IMR-90 (cell line): ENCODE measurements at regions not wholly inside any gene's neighbourhood (a gene's known extent, or its start where the extent isn't known, plus 50 kb on each side); places are given as distances from the start of the nearest gene placed in this dataset.

Source experiments
- ATAC-seq: fragments of 200-7000 bp; cut with Tn5 transposase; 2 replicates; pipeline ENCODE4 v1.9.1; 2020; ENCODE audit warnings: low read depth, mild to moderate bottlenecking, moderate library complexity
- BruUV-seq: library from RNA; stranded (reverse); fragments of 400-500 nt; replicated peaks from 2 replicates; lab custom pipeline; 2021; lab: Mats Ljungman, UMichigan
- CTCF ChIA-PET: fragments of 300-600 bp; formaldehyde crosslinking; extraction: SDS; loops from one replicate; lab custom pipeline; 2021; ENCODE audit warnings: antibody characterized with exemption; lab: Yijun Ruan, JAX
- POLR2A ChIA-PET: fragments of 300-600 bp; sonication (Branson Sonifier 250); formaldehyde crosslinking; loops from one replicate; lab custom pipeline; 2022; ENCODE audit warnings: antibody characterized with exemption; ENCODE audit not compliant: unreplicated experiment; lab: Charles Lee
- DNase-seq: peaks from one replicate; pipeline ENCODE4 v3.0.0; 2013
- H2AFZ ChIP-seq: replicated peaks from 2 replicates; pipeline ENCODE3; 2013; ENCODE audit warnings: low read length, mild to moderate bottlenecking; ENCODE audit not compliant: poor library complexity
- H2AK5ac ChIP-seq: 2 replicates; pipeline ENCODE4 v1.6.1; 2013; ENCODE audit warnings: low read depth, low read length, inconsistent platforms
- H2AK9ac ChIP-seq: replicated peaks from 2 replicates; pipeline ENCODE3; 2013; ENCODE audit warnings: mild to moderate bottlenecking, low read depth, low read length, moderate library complexity; ENCODE audit not compliant: poor library complexity
- H2BK120ac ChIP-seq: 2 replicates; pipeline ENCODE4 v1.6.1; 2013; ENCODE audit warnings: low read depth, low read length, inconsistent platforms
- H2BK15ac ChIP-seq: 3 replicates; pipeline ENCODE4 v1.6.1; 2013; ENCODE audit warnings: low read depth, low read length, inconsistent platforms
- H2BK20ac ChIP-seq: 2 replicates; pipeline ENCODE4 v1.6.1; 2013; ENCODE audit warnings: low read depth, mild to moderate bottlenecking, inconsistent platforms, low read length, moderate library complexity
- H2BK5ac ChIP-seq: 2 replicates; pipeline ENCODE4 v1.6.1; 2013; ENCODE audit warnings: mild to moderate bottlenecking, low read depth, low read length, inconsistent platforms; ENCODE audit not compliant: poor library complexity, severe bottlenecking
- H3K14ac ChIP-seq: replicated peaks from 2 replicates; pipeline ENCODE4 v1.6.1; 2013; ENCODE audit warnings: low read depth, low read length, inconsistent platforms
- H3K18ac ChIP-seq: 2 replicates; pipeline ENCODE4 v1.6.1; 2013; ENCODE audit warnings: low read depth, low read length, control low read depth
- H3K23ac ChIP-seq: 2 replicates; pipeline ENCODE4 v1.6.1; 2013; ENCODE audit warnings: low read depth, low read length, inconsistent platforms
- H3K27ac ChIP-seq: 2 replicates; pipeline ENCODE4 v1.5.1; 2013; ENCODE audit warnings: mild to moderate bottlenecking, control low read depth, low read length; ENCODE audit not compliant: insufficient read depth
- H3K27me3 ChIP-seq: 2 replicates; pipeline ENCODE4 v1.6.1; 2013; ENCODE audit warnings: low read length; ENCODE audit not compliant: control insufficient read depth, insufficient read depth
- H3K36me3 ChIP-seq: 2 replicates; pipeline ENCODE4 v1.6.1; 2013; ENCODE audit warnings: low read length, mixed read lengths; ENCODE audit not compliant: control insufficient read depth, insufficient read depth
- H3K4ac ChIP-seq: 2 replicates; pipeline ENCODE4 v1.6.1; 2013; ENCODE audit warnings: low read depth, low read length, inconsistent platforms
- H3K4me1 ChIP-seq: 2 replicates; pipeline ENCODE4 v1.6.1; 2013; ENCODE audit warnings: low read length, mixed read lengths; ENCODE audit not compliant: control insufficient read depth, insufficient read depth
- H3K4me2 ChIP-seq: 2 replicates; pipeline ENCODE4 v1.6.1; 2013; ENCODE audit warnings: low read depth, mild to moderate bottlenecking, control low read depth, low read length, moderate library complexity
- H3K4me3 ChIP-seq: 2 replicates; pipeline ENCODE4 v1.5.1; 2013; ENCODE audit warnings: low read depth, mild to moderate bottlenecking, control low read depth, low read length, moderate library complexity; ENCODE audit not compliant: insufficient read depth
- H3K56ac ChIP-seq: 2 replicates; pipeline ENCODE4 v1.6.1; 2013; ENCODE audit warnings: low read length, inconsistent platforms; ENCODE audit not compliant: insufficient read depth; ENCODE audit errors: extremely low read depth
- H3K79me1 ChIP-seq, 2 experiments: 2 replicates each; pipeline ENCODE4 v1.6.1; 2013; ENCODE audit warnings: low read length in 2 of 2, inconsistent platforms in 1 of 2, low read depth in 1 of 2
- H3K9ac ChIP-seq: 2 replicates; pipeline ENCODE4 v1.6.1; 2013; ENCODE audit warnings: low read depth, low read length, control low read depth
- H3K9me1 ChIP-seq: 2 replicates; pipeline ENCODE4 v1.6.1; 2013; ENCODE audit warnings: low read length, inconsistent platforms; ENCODE audit not compliant: insufficient read depth
- H3K9me3 ChIP-seq: 2 replicates; pipeline ENCODE4 v1.6.1; 2013; ENCODE audit warnings: low read length; ENCODE audit not compliant: control insufficient read depth, insufficient read depth
- H4K20me1 ChIP-seq: 2 replicates; pipeline ENCODE4 v1.6.1; 2013; ENCODE audit warnings: low read length, inconsistent platforms; ENCODE audit not compliant: insufficient read depth
- H4K5ac ChIP-seq: 2 replicates; pipeline ENCODE4 v1.6.1; 2013; ENCODE audit warnings: mild to moderate bottlenecking, low read depth, low read length, control low read depth
- H4K8ac ChIP-seq, 2 experiments: 2 replicates each; pipeline ENCODE4 v1.6.1; 2013; ENCODE audit warnings: low read depth in 2 of 2, low read length in 2 of 2, control low read depth in 1 of 2, inconsistent platforms in 1 of 2
- H4K91ac ChIP-seq: 2 replicates; pipeline ENCODE4 v1.6.1; 2013; ENCODE audit warnings: low read depth, low read length, inconsistent platforms; ENCODE audit not compliant: insufficient read depth
- CEBPB ChIP-seq: IDR thresholded peaks from 2 replicates; pipeline ENCODE4 v1.6.1; 2012; ENCODE audit warnings: low read depth, low read length, improper control_type of control experiment
- MAFK ChIP-seq: IDR thresholded peaks from 2 replicates; pipeline ENCODE4 v1.6.1; 2012; ENCODE audit warnings: low read depth, low read length, improper control_type of control experiment
- RAD21 ChIP-seq: IDR thresholded peaks from 2 replicates; pipeline ENCODE4 v1.6.1; 2012; ENCODE audit warnings: low read length, improper control_type of control experiment
- SMC3 ChIP-seq: fragments of 150-350 bp; IDR thresholded peaks from 2 replicates; pipeline ENCODE4 v1.6.1; 2016; ENCODE audit warnings: low read depth, mild to moderate bottlenecking, antibody characterized with exemption, low read length, moderate library complexity
- dilution Hi-C: fragments of 300-500 bp; cut with HindIII; formaldehyde crosslinking; loops from one replicate; pipeline ENCODE4 v1.14.3; 2018; ENCODE audit warnings: low sequenced_read_pairs; ENCODE audit not compliant: unreplicated experiment
- in situ Hi-C: fragments of 300-500 bp; cut with MboI; formaldehyde crosslinking; loops from 3 replicates; pipeline ENCODE4 v1.14.3; 2019; ENCODE audit warnings: low sequenced_read_pairs, inconsistent platforms, mixed read lengths
- intact Hi-C: fragments of 100-400 bp; cut with micrococcal nuclease; formaldehyde crosslinking; loops from 2 replicates; pipeline ENCODE4 v1.10.0; 2022

DNA sequence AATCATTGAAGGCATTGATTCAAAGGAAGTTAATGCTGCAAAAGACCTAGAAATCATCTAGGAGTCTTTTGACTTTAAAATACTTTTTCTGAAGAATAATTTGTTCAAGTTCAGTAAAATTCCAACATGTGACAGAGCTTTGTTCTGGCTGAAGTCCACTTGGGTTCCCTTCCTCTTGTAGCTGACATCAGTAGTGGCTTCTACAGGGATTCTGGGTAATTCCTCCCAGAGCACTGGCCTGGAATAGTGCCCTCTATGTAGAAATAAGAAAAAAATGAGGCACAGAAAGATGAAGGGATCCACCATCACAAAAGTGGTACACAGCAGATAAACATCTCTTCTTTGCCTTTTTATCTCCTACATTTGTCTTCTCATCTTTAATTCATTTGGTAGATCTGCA lies 548.1 kb downstream of the LTN1 start:
- CTCF ChIA-PET, result no interaction called here
- no TSS peak for BruUV-seq
- Histone ChIP-seq H2AK5ac (peak overlapping the region; percentile 74; the same call in 1 of the 2 replicates), H3K4ac (peak overlapping the region; percentile 34), H2BK20ac (peak overlapping the region; percentile 80), H3K79me1 (no peaks in the 10 kb centered on the region), H4K5ac (peak overlapping the region; percentile 72), H2BK120ac (peak overlapping the region; percentile 75), H3K27me3 (no peaks in the 10 kb centered on the region), H3K18ac (peak overlapping the region; percentile 55; the same call in 1 of the 2 replicates), H3K9ac (peak overlapping the region; percentile 29; the same call in 1 of the 2 replicates), H3K14ac (peak overlapping the region; percentile 56; the same call in 1 of the 2 replicates), H3K4me3 (no peak overlapping the region), H4K91ac (peak overlapping the region; percentile 30; the same call in 1 of the 2 replicates), H3K23ac (no peak overlapping the region), H4K20me1 (no peaks in the 10 kb centered on the region), H3K56ac (no peak overlapping the region; the same call in 1 of the 2 replicates), H4K8ac (peak overlapping the region; percentile 61 to 74; a peak in 3 of 4 replicates), H2BK15ac (0 out of 3 replicates have a peak overlapping the region, but pooled peaks have one; percentile 31), H3K27ac (peak overlapping the region; percentile 90), H3K9me3 (no peaks in the 10 kb centered on the region), H2AFZ (no peak overlapping the region), H3K9me1 (no peaks in the 10 kb centered on the region), H2BK5ac (peak overlapping the region; percentile 99), H2AK9ac (no peak overlapping the region), H3K4me2 (peak overlapping the region; percentile 24; the same call in 1 of the 2 replicates), H3K4me1 (peaks cover 14% of the 10 kb centered on the region; the same call in 1 of the 2 replicates), H3K36me3 (no peaks in the 10 kb centered on the region)
- in situ Hi-C loops (no loop called here), dilution Hi-C loops (no loop called here), intact Hi-C loops (loop anchor here (5.0 kb wide), 1 partner anchor 1597 kb away; the partner anchor contains the start of gene ADAMTS1)
- DNase-seq (no peak), ATAC-seq (no peak)
- TF ChIP-seq SMC3 (no peak), MAFK (no peak), CEBPB (no peak), RAD21 (no peak)
- POLR2A ChIA-PET, result no interaction called here
